Progenitor cell of endocrine pancreas (in vitro differentiated cells): ENCODE measurements at regions not wholly inside any gene's neighbourhood (a gene's known extent, or its start where the extent isn't known, plus 50 kb on each side); places are given as distances from the start of the nearest gene placed in this dataset.

Source experiments
- DNase-seq: peaks from one replicate; pipeline ENCODE4 v3.0.0; 2021; ENCODE audit warnings: low spot score; ENCODE audit not compliant: unreplicated experiment
- H3K27ac Mint-ChIP-seq: 2 replicates; pipeline ENCODE4 v1.8.0; 2021; ENCODE audit warnings: mild to moderate bottlenecking, moderate library complexity, mixed read lengths
- H3K27me3 Mint-ChIP-seq: 2 replicates; pipeline ENCODE4 v1.8.0; 2021; ENCODE audit warnings: mixed read lengths
- H3K36me3 Mint-ChIP-seq: 2 replicates; pipeline ENCODE4 v1.8.0; 2022; ENCODE audit warnings: mixed read lengths; ENCODE audit not compliant: insufficient read depth
- H3K4me1 Mint-ChIP-seq: 2 replicates; pipeline ENCODE4 v1.8.0; 2021; ENCODE audit warnings: low read depth, mixed read lengths
- H3K4me3 Mint-ChIP-seq: 2 replicates; pipeline ENCODE4 v1.8.0; 2021; ENCODE audit warnings: low read depth, mild to moderate bottlenecking, moderate library complexity, mixed read lengths
- H3K9me3 Mint-ChIP-seq: 2 replicates; pipeline ENCODE4 v1.8.0; 2021; ENCODE audit warnings: low read depth, mixed read lengths
- CTCF ChIP-seq: fragments of 200-600 bp; sonication (generic); IDR thresholded peaks from one replicate; pipeline ENCODE4 v1.5.0; 2021; ENCODE audit warnings: antibody characterized with exemption, mild to moderate bottlenecking; ENCODE audit not compliant: unreplicated experiment

- H3K4me3 Mint-ChIP-seq: no peak overlapping the region
- no peak for TF ChIP-seq CTCF
- no peaks in the 10 kb centered on the region for H3K27me3 Mint-ChIP-seq
- no peak overlapping the region for H3K27ac Mint-ChIP-seq
- DNase-seq: no peak
- no peaks in the 10 kb centered on the region for H3K9me3 Mint-ChIP-seq
- no peaks in the 10 kb centered on the region for H3K36me3 Mint-ChIP-seq
- H3K4me1 Mint-ChIP-seq: no peaks in the 10 kb centered on the region
Observed at GRCh38 chr2:193315428-193316091, 1120.8 kb upstream of the TMEFF2 start.

- H3K9me3 Mint-ChIP-seq: no peaks in the 10 kb centered on the region
- no peak overlapping the region for H3K27ac Mint-ChIP-seq
- H3K4me3 Mint-ChIP-seq: no peak overlapping the region
- no peak for TF ChIP-seq CTCF
- DNase-seq: no peak
- H3K27me3 Mint-ChIP-seq: no peaks in the 10 kb centered on the region
- peaks cover 2% of the 10 kb centered on the region for H3K4me1 Mint-ChIP-seq
- H3K36me3 Mint-ChIP-seq: no peaks in the 10 kb centered on the region
Observed at GRCh38 chr2:193303464-193303863, 1108.7 kb upstream of the TMEFF2 start.

- no peaks in the 10 kb centered on the region for H3K36me3 Mint-ChIP-seq
- peaks cover 5% of the 10 kb centered on the region for H3K9me3 Mint-ChIP-seq
- no peak overlapping the region for H3K4me3 Mint-ChIP-seq
- no peaks in the 10 kb centered on the region for H3K27me3 Mint-ChIP-seq
- H3K4me1 Mint-ChIP-seq: no peaks in the 10 kb centered on the region
- TF ChIP-seq CTCF: no peak
- DNase-seq: no peak
- no peak overlapping the region for H3K27ac Mint-ChIP-seq
Observed at GRCh38 chr2:193294371-193294770, 1099.6 kb upstream of the TMEFF2 start.

GRCh38 chr2:193279361-193279760 lies 1084.6 kb upstream of the TMEFF2 start:
- Mint-ChIP-seq H3K36me3 (no peaks in the 10 kb centered on the region), H3K27me3 (no peaks in the 10 kb centered on the region), H3K4me3 (no peak overlapping the region), H3K27ac (no peak overlapping the region), H3K9me3 (no peaks in the 10 kb centered on the region), H3K4me1 (no peaks in the 10 kb centered on the region)
- TF ChIP-seq CTCF: no peak
- DNase-seq: no peak

- H3K27ac Mint-ChIP-seq: no peak overlapping the region
- no peak for TF ChIP-seq CTCF
Observed at GRCh38 chr2:193276988-193277387, 1082.3 kb upstream of the TMEFF2 start.

More at GRCh38 chr2:193276988-193277387, 1082.3 kb upstream of the TMEFF2 start:
- Mint-ChIP-seq H3K4me1 (no peaks in the 10 kb centered on the region), H3K36me3 (no peaks in the 10 kb centered on the region), H3K27me3 (no peaks in the 10 kb centered on the region), H3K4me3 (no peak overlapping the region), H3K9me3 (no peaks in the 10 kb centered on the region)
- DNase-seq: no peak
